ENCODE measurements at regions not wholly inside any gene's neighbourhood (a gene's known extent, or its start where the extent isn't known, plus 50 kb on each side); places are given as distances from the start of the nearest gene placed in this dataset.

DNA sequence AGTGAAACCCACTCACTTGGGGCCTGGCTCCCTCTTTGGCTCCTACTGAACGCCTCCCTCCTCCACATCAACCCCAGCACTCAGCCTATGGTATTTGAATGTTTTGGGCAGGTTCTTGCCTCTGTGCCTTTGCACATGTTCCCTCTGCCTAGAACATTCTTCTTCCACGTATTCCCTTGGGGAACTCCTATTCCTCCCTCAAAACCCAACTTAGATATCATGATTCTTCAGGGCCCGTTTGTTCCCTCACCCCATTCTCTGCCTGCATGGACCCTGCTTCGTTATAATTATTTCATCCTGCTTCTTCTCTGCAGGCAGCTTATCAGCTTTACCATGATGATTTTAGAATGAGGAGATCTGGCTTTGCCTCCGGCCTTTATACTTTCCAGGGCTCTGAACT is 215.0 kb upstream of the IER5L start:
- Histone ChIP-seq H3K9ac (ENCODE audit: low read length) (no peak overlapping the region), H2AK5ac (ENCODE audit: low read length) (no peak overlapping the region), H3K4me1 (ENCODE audit: control insufficient read depth in 1 of 2, insufficient read depth in 2 of 2, low read length in 2 of 2) (no peaks in the 10 kb centered on the region), H3K36me3 (ENCODE audit: control insufficient read depth in 1 of 2, insufficient read depth in 2 of 2, low read length in 2 of 2) (no peaks in the 10 kb centered on the region), H3K9me3 (ENCODE audit: insufficient read depth, low read depth, low read length) (no peaks in the 10 kb centered on the region), H3K4me3 (ENCODE audit: low read depth, low read length) (no peak overlapping the region), H2BK12ac (ENCODE audit: low read length) (no peak overlapping the region), H3K4ac (ENCODE audit: low read depth, low read length) (no peak overlapping the region), H3K79me1 (ENCODE audit: low read length) (no peaks in the 10 kb centered on the region), H4K8ac (ENCODE audit: low read depth, low read length) (no peak overlapping the region), H4K91ac (ENCODE audit: low read depth, low read length) (no peak overlapping the region), H3K14ac (ENCODE audit: low read length) (no peak overlapping the region), H2BK5ac (ENCODE audit: low read depth, low read length, poor library complexity) (no peak overlapping the region), H3K27ac (ENCODE audit: low read depth, low read length) (no peak overlapping the region), H4K12ac (ENCODE audit: low read depth, low read length) (no peak overlapping the region), H3K79me2 (ENCODE audit: control insufficient read depth, insufficient read depth, low read length, poor library complexity) (no peaks in the 10 kb centered on the region), H3K4me2 (ENCODE audit: low read length) (no peak overlapping the region), H3K23ac (ENCODE audit: low read length) (no peak overlapping the region), H3K18ac (ENCODE audit: low read length) (no peak overlapping the region), H3K27me3 (ENCODE audit: insufficient read depth, low read length) (no peaks in the 10 kb centered on the region), H2AFZ (ENCODE audit: insufficient read depth, low read length, poor library complexity) (no peak overlapping the region), H2BK120ac (ENCODE audit: insufficient read depth, low read length, poor library complexity) (no peak overlapping the region)
- no peak for DNase-seq
- WGBS (ENCODE audit: extremely low coverage, insufficient coverage, insufficient read length), result no CpG with 5 or more reads among the region's 5 CpGs

DNA sequence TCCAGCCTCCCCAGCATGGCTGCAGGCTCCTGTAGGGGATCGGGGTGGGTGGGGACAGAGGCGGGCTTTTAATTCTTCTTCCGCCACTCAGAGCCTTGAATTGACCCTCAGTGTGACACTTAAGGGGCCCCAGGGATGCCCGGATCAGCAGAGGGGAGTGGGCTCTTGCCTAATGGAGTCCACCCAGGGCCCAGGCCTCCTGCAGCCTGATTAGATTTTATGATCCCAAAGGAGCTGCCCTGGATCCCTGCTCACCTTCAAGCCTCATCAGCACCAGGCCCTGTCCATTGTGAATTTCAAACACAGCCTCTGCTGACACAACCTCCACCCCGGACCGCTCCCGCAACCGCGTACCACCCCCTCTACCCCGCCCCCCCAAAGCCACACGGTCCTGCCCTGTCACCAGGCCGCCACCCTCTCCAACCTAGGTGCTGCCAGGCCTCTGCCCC is 214.1 kb upstream of the IER5L start:
- Histone ChIP-seq H2AFZ (ENCODE audit: insufficient read depth, low read length, poor library complexity) (no peak overlapping the region), H2BK5ac (ENCODE audit: low read depth, low read length, poor library complexity) (no peak overlapping the region), H3K27ac (ENCODE audit: low read depth, low read length) (no peak overlapping the region), H3K23ac (ENCODE audit: low read length) (no peak overlapping the region), H4K91ac (ENCODE audit: low read depth, low read length) (no peak overlapping the region), H3K4me2 (ENCODE audit: low read length) (no peak overlapping the region), H3K18ac (ENCODE audit: low read length) (no peak overlapping the region), H3K79me2 (ENCODE audit: control insufficient read depth, insufficient read depth, low read length, poor library complexity) (no peaks in the 10 kb centered on the region), H3K4ac (ENCODE audit: low read depth, low read length) (no peak overlapping the region), H2BK120ac (ENCODE audit: insufficient read depth, low read length, poor library complexity) (no peak overlapping the region), H3K4me1 (ENCODE audit: control insufficient read depth in 1 of 2, insufficient read depth in 2 of 2, low read length in 2 of 2) (no peaks in the 10 kb centered on the region), H3K9me3 (ENCODE audit: insufficient read depth, low read depth, low read length) (no peaks in the 10 kb centered on the region), H3K36me3 (ENCODE audit: control insufficient read depth in 1 of 2, insufficient read depth in 2 of 2, low read length in 2 of 2) (no peaks in the 10 kb centered on the region), H2AK5ac (ENCODE audit: low read length) (no peak overlapping the region), H2BK12ac (ENCODE audit: low read length) (no peak overlapping the region), H4K8ac (ENCODE audit: low read depth, low read length) (no peak overlapping the region), H3K4me3 (ENCODE audit: low read depth, low read length) (no peak overlapping the region), H3K9ac (ENCODE audit: low read length) (no peak overlapping the region), H3K79me1 (ENCODE audit: low read length) (no peaks in the 10 kb centered on the region), H3K27me3 (ENCODE audit: insufficient read depth, low read length) (no peaks in the 10 kb centered on the region), H3K14ac (ENCODE audit: low read length) (no peak overlapping the region), H4K12ac (ENCODE audit: low read depth, low read length) (no peak overlapping the region)
- no CpG with 5 or more reads among the region's 12 CpGs for WGBS (ENCODE audit: extremely low coverage, insufficient coverage, insufficient read length)
- DNase-seq, result no peak

DNA sequence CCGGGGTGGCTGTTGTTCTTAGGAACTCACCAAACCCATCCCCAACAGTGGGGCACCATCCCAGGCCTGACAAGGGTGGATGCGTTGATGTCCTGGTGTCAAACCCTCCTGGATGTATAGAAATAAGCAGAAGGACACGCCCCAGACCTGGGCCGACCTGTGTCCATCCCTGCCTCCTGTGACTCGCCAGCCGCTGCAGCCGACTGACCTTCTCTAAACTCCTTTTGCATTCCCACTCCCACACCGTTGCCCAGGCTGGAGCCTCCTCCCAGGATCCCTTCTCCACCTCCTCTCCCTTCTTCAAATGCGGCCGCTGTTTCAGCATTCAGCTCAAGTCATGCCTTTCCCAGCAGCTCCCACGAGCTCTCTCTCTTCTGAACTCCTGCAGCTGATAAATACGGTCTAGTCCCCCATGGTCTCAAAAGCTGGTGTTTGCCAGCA is 213.2 kb upstream of the IER5L start:
- no peak overlapping the region for H3K14ac ChIP-seq (ENCODE audit: low read length)
- no peak overlapping the region for H2AFZ ChIP-seq (ENCODE audit: insufficient read depth, low read length, poor library complexity)
- no peaks in the 10 kb centered on the region for H3K27me3 ChIP-seq (ENCODE audit: insufficient read depth, low read length)
- no peak overlapping the region for H3K18ac ChIP-seq (ENCODE audit: low read length)
- no peak overlapping the region for H3K23ac ChIP-seq (ENCODE audit: low read length)
- no peak overlapping the region for H2BK12ac ChIP-seq (ENCODE audit: low read length)
- H3K4me3 ChIP-seq (ENCODE audit: low read depth, low read length), result no peak overlapping the region
- no peak overlapping the region for H4K12ac ChIP-seq (ENCODE audit: low read depth, low read length)
- no peaks in the 10 kb centered on the region for H3K79me2 ChIP-seq (ENCODE audit: control insufficient read depth, insufficient read depth, low read length, poor library complexity)
- no peaks in the 10 kb centered on the region for H3K4me1 ChIP-seq (ENCODE audit: control insufficient read depth in 1 of 2, insufficient read depth in 2 of 2, low read length in 2 of 2)
- no peak for DNase-seq
- no peaks in the 10 kb centered on the region for H3K9me3 ChIP-seq (ENCODE audit: insufficient read depth, low read depth, low read length)
- no peaks in the 10 kb centered on the region for H3K79me1 ChIP-seq (ENCODE audit: low read length)
- no peaks in the 10 kb centered on the region for H3K36me3 ChIP-seq (ENCODE audit: control insufficient read depth in 1 of 2, insufficient read depth in 2 of 2, low read length in 2 of 2)
- no peak overlapping the region for H3K4ac ChIP-seq (ENCODE audit: low read depth, low read length)
- H2BK120ac ChIP-seq (ENCODE audit: insufficient read depth, low read length, poor library complexity), result no peak overlapping the region
- WGBS (ENCODE audit: extremely low coverage, insufficient coverage, insufficient read length), result no CpG with 5 or more reads among the region's 12 CpGs
- H4K8ac ChIP-seq (ENCODE audit: low read depth, low read length), result no peak overlapping the region
- H3K4me2 ChIP-seq (ENCODE audit: low read length), result no peak overlapping the region
- H4K91ac ChIP-seq (ENCODE audit: low read depth, low read length), result no peak overlapping the region
- H3K27ac ChIP-seq (ENCODE audit: low read depth, low read length), result no peak overlapping the region
- H2AK5ac ChIP-seq (ENCODE audit: low read length), result no peak overlapping the region
- no peak overlapping the region for H2BK5ac ChIP-seq (ENCODE audit: low read depth, low read length, poor library complexity)
- H3K9ac ChIP-seq (ENCODE audit: low read length), result no peak overlapping the region

DNA sequence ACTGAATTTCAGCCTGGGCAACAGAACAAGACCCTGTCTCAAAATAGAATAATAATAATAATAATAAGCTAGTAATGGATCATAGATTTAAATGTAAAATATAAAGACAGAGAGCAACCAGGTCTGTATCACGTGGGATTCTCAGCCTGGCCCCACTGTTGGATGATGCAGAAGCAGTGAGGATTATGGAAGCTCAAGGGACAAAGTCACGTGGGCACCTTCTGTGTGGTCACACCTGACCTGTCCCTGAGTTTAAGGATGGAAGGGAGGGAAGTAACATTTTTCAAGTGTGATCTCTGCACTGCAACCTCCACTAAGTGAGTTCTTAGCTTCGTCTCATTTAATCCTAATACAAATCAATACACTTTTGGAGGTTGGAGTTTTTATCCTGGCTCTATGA is 212.5 kb upstream of the IER5L start:
- Histone ChIP-seq H3K4me3 (ENCODE audit: low read depth, low read length) (no peak overlapping the region), H2BK12ac (ENCODE audit: low read length) (no peak overlapping the region), H3K14ac (ENCODE audit: low read length) (no peak overlapping the region), H3K4me1 (ENCODE audit: control insufficient read depth in 1 of 2, insufficient read depth in 2 of 2, low read length in 2 of 2) (no peaks in the 10 kb centered on the region), H3K9me3 (ENCODE audit: insufficient read depth, low read depth, low read length) (no peaks in the 10 kb centered on the region), H2AFZ (ENCODE audit: insufficient read depth, low read length, poor library complexity) (no peak overlapping the region), H2BK120ac (ENCODE audit: insufficient read depth, low read length, poor library complexity) (no peak overlapping the region), H3K4ac (ENCODE audit: low read depth, low read length) (no peak overlapping the region), H4K8ac (ENCODE audit: low read depth, low read length) (no peak overlapping the region), H3K4me2 (ENCODE audit: low read length) (no peak overlapping the region), H3K79me2 (ENCODE audit: control insufficient read depth, insufficient read depth, low read length, poor library complexity) (no peaks in the 10 kb centered on the region), H3K23ac (ENCODE audit: low read length) (no peak overlapping the region), H3K36me3 (ENCODE audit: control insufficient read depth in 1 of 2, insufficient read depth in 2 of 2, low read length in 2 of 2) (no peaks in the 10 kb centered on the region), H4K91ac (ENCODE audit: low read depth, low read length) (no peak overlapping the region), H2BK5ac (ENCODE audit: low read depth, low read length, poor library complexity) (no peak overlapping the region), H3K27ac (ENCODE audit: low read depth, low read length) (no peak overlapping the region), H3K9ac (ENCODE audit: low read length) (no peak overlapping the region), H3K18ac (ENCODE audit: low read length) (no peak overlapping the region), H2AK5ac (ENCODE audit: low read length) (no peak overlapping the region), H3K27me3 (ENCODE audit: insufficient read depth, low read length) (no peaks in the 10 kb centered on the region), H4K12ac (ENCODE audit: low read depth, low read length) (no peak overlapping the region), H3K79me1 (ENCODE audit: low read length) (no peaks in the 10 kb centered on the region)
- DNase-seq, result no peak
- WGBS (ENCODE audit: extremely low coverage, insufficient coverage, insufficient read length), result no CpG with 5 or more reads among the region's 3 CpGs
